Activated CD4-positive, alpha-beta memory T cell treated with anti-CD3 and anti-CD28 coated beads for 36 hours (primary cell): ENCODE measurements at regions not wholly inside any gene's neighbourhood (a gene's known extent, or its start where the extent isn't known, plus 50 kb on each side); places are given as distances from the start of the nearest gene placed in this dataset.

Experiments
- CTCF ChIA-PET: fragments of 350-600 bp; sonication (Branson Sonifier 250); formaldehyde crosslinking; loops from one replicate; lab custom pipeline; 2021; ENCODE audit warnings: antibody characterized with exemption, inconsistent platforms; lab: Charles Lee
- POLR2A ChIA-PET: fragments of 350-600 bp; sonication (Branson Sonifier 250); formaldehyde crosslinking; loops from one replicate; lab custom pipeline; 2021; ENCODE audit warnings: antibody characterized with exemption; lab: Charles Lee
- DNase-seq: peaks from one replicate; pipeline ENCODE4 v3.0.0-alpha.2; 2020
- H3K27ac Mint-ChIP-seq: one replicate; pipeline ENCODE4 v1.8.0; 2021; ENCODE audit warnings: mixed read lengths
- H3K27me3 Mint-ChIP-seq: one replicate; pipeline ENCODE4 v1.8.0; 2021; ENCODE audit warnings: mixed read lengths
- H3K36me3 Mint-ChIP-seq: one replicate; pipeline ENCODE4 v1.8.0; 2021; ENCODE audit warnings: mixed read lengths
- H3K4me1 Mint-ChIP-seq: one replicate; pipeline ENCODE4 v1.8.0; 2021; ENCODE audit warnings: low read depth, mixed read lengths
- H3K4me3 Mint-ChIP-seq: one replicate; pipeline ENCODE4 v1.8.0; 2021; ENCODE audit warnings: mild to moderate bottlenecking, mixed read lengths
- H3K9me3 Mint-ChIP-seq: one replicate; pipeline ENCODE4 v1.8.0; 2021; ENCODE audit warnings: mixed read lengths
- intact Hi-C: fragments of 100-400 bp; cut with micrococcal nuclease; formaldehyde crosslinking; loops from one replicate; pipeline ENCODE4 v1.15.1; 2023

- H3K4me3 Mint-ChIP-seq = no peak overlapping the region
- no peaks in the 10 kb centered on the region for H3K36me3 Mint-ChIP-seq
- DNase-seq = no peak
- intact Hi-C loops = no loop called here
- CTCF ChIA-PET = no interaction called here
- no peak overlapping the region for H3K27ac Mint-ChIP-seq
- POLR2A ChIA-PET = no interaction called here
- H3K27me3 Mint-ChIP-seq = no peaks in the 10 kb centered on the region
- H3K9me3 Mint-ChIP-seq = peaks cover 5% of the 10 kb centered on the region
- no peaks in the 10 kb centered on the region for H3K4me1 Mint-ChIP-seq
These were observed 1351.6 kb upstream of the NRXN1 start for GRCh38 chr2:52383541-52383940.

GRCh38 chr2:52369178-52369577 lies 1337.2 kb upstream of the NRXN1 start:
- H3K27ac Mint-ChIP-seq = no peak overlapping the region
- CTCF ChIA-PET = no interaction called here
- no peaks in the 10 kb centered on the region for H3K36me3 Mint-ChIP-seq
- DNase-seq = no peak
- H3K9me3 Mint-ChIP-seq = peaks cover 6% of the 10 kb centered on the region
- no peaks in the 10 kb centered on the region for H3K27me3 Mint-ChIP-seq
- intact Hi-C loops = no loop called here
- H3K4me1 Mint-ChIP-seq = no peaks in the 10 kb centered on the region
- POLR2A ChIA-PET = no interaction called here
- H3K4me3 Mint-ChIP-seq = no peak overlapping the region

- Mint-ChIP-seq H3K27ac (no peak overlapping the region), H3K27me3 (no peaks in the 10 kb centered on the region), H3K4me1 (no peaks in the 10 kb centered on the region), H3K36me3 (no peaks in the 10 kb centered on the region), H3K9me3 (peaks cover 11% of the 10 kb centered on the region), H3K4me3 (no peak overlapping the region)
- ChIA-PET POLR2A (no interaction called here), CTCF (no interaction called here)
- DNase-seq = no peak
- intact Hi-C loops = no loop called here
These were observed 1336.2 kb upstream of the NRXN1 start for GRCh38 chr2:52368141-52368540.

- DNase-seq = no peak
- Mint-ChIP-seq H3K27me3 (no peaks in the 10 kb centered on the region), H3K4me3 (no peak overlapping the region), H3K4me1 (no peaks in the 10 kb centered on the region), H3K36me3 (no peaks in the 10 kb centered on the region), H3K9me3 (peaks cover 5% of the 10 kb centered on the region), H3K27ac (no peak overlapping the region)
- ChIA-PET CTCF (no interaction called here), POLR2A (no interaction called here)
- intact Hi-C loops = no loop called here
These were observed 1334.0 kb upstream of the NRXN1 start for GRCh38 chr2:52365946-52366345.

- H3K4me3 Mint-ChIP-seq = no peak overlapping the region
- H3K27ac Mint-ChIP-seq = no peak overlapping the region
- H3K4me1 Mint-ChIP-seq = no peaks in the 10 kb centered on the region
- ChIA-PET CTCF (no interaction called here), POLR2A (no interaction called here)
- intact Hi-C loops = no loop called here
- no peaks in the 10 kb centered on the region for H3K27me3 Mint-ChIP-seq
- DNase-seq = no peak
- peaks cover 13% of the 10 kb centered on the region for H3K9me3 Mint-ChIP-seq
- H3K36me3 Mint-ChIP-seq = no peaks in the 10 kb centered on the region
These were observed 1324.6 kb upstream of the NRXN1 start for GRCh38 chr2:52356556-52356955.

GRCh38 chr2:52347292-52347691 lies 1315.4 kb upstream of the NRXN1 start:
- POLR2A ChIA-PET = no interaction called here
- Mint-ChIP-seq H3K36me3 (no peaks in the 10 kb centered on the region), H3K27ac (no peak overlapping the region), H3K9me3 (peaks cover 5% of the 10 kb centered on the region), H3K4me1 (no peaks in the 10 kb centered on the region), H3K27me3 (no peaks in the 10 kb centered on the region), H3K4me3 (no peak overlapping the region)
- CTCF ChIA-PET = no interaction called here
- intact Hi-C loops = no loop called here
- no peak for DNase-seq

- POLR2A ChIA-PET = no interaction called here
- H3K9me3 Mint-ChIP-seq = peaks cover 5% of the 10 kb centered on the region
- H3K4me3 Mint-ChIP-seq = no peak overlapping the region
- no peaks in the 10 kb centered on the region for H3K27me3 Mint-ChIP-seq
- H3K27ac Mint-ChIP-seq = no peak overlapping the region
- no peak for DNase-seq
- H3K4me1 Mint-ChIP-seq = no peaks in the 10 kb centered on the region
- CTCF ChIA-PET = no interaction called here
- H3K36me3 Mint-ChIP-seq = no peaks in the 10 kb centered on the region
- intact Hi-C loops = no loop called here
These were observed 1313.7 kb upstream of the NRXN1 start for GRCh38 chr2:52345676-52346075.

- CTCF ChIA-PET = no interaction called here
- DNase-seq = no peak
- Mint-ChIP-seq H3K27ac (no peak overlapping the region), H3K4me3 (no peak overlapping the region), H3K27me3 (no peaks in the 10 kb centered on the region), H3K9me3 (peaks cover 5% of the 10 kb centered on the region), H3K36me3 (no peaks in the 10 kb centered on the region), H3K4me1 (no peaks in the 10 kb centered on the region)
- POLR2A ChIA-PET = no interaction called here
- intact Hi-C loops = no loop called here
These were observed 1313.2 kb upstream of the NRXN1 start for GRCh38 chr2:52345082-52345481.

- intact Hi-C loops = no loop called here
- no peaks in the 10 kb centered on the region for H3K36me3 Mint-ChIP-seq
- ChIA-PET CTCF (no interaction called here), POLR2A (no interaction called here)
- peaks cover 3% of the 10 kb centered on the region for H3K9me3 Mint-ChIP-seq
- no peak overlapping the region for H3K27ac Mint-ChIP-seq
- no peaks in the 10 kb centered on the region for H3K4me1 Mint-ChIP-seq
- no peak for DNase-seq
- no peaks in the 10 kb centered on the region for H3K27me3 Mint-ChIP-seq
- H3K4me3 Mint-ChIP-seq = no peak overlapping the region
These were observed 1311.9 kb upstream of the NRXN1 start for GRCh38 chr2:52343706-52344266.

GRCh38 chr2:52343010-52343409 lies 1311.1 kb upstream of the NRXN1 start:
- ChIA-PET POLR2A (no interaction called here), CTCF (no interaction called here)
- Mint-ChIP-seq H3K27ac (no peak overlapping the region), H3K4me3 (no peak overlapping the region), H3K36me3 (no peaks in the 10 kb centered on the region), H3K27me3 (no peaks in the 10 kb centered on the region), H3K9me3 (peaks cover 4% of the 10 kb centered on the region), H3K4me1 (no peaks in the 10 kb centered on the region)
- intact Hi-C loops = no loop called here
- DNase-seq = no peak

- DNase-seq = no peak
- Mint-ChIP-seq H3K9me3 (peaks cover 4% of the 10 kb centered on the region), H3K36me3 (no peaks in the 10 kb centered on the region), H3K4me3 (no peak overlapping the region), H3K27ac (no peak overlapping the region), H3K4me1 (no peaks in the 10 kb centered on the region), H3K27me3 (no peaks in the 10 kb centered on the region)
- ChIA-PET CTCF (no interaction called here), POLR2A (no interaction called here)
- intact Hi-C loops = no loop called here
These were observed 1310.5 kb upstream of the NRXN1 start for GRCh38 chr2:52342458-52342857.

- Mint-ChIP-seq H3K4me1 (no peaks in the 10 kb centered on the region), H3K27ac (no peak overlapping the region), H3K27me3 (no peaks in the 10 kb centered on the region), H3K9me3 (peaks cover 4% of the 10 kb centered on the region), H3K36me3 (no peaks in the 10 kb centered on the region), H3K4me3 (no peak overlapping the region)
- no peak for DNase-seq
- intact Hi-C loops = no loop called here
- ChIA-PET CTCF (no interaction called here), POLR2A (no interaction called here)
These were observed 1309.8 kb upstream of the NRXN1 start for GRCh38 chr2:52341732-52342131.

- ChIA-PET CTCF (no interaction called here), POLR2A (no interaction called here)
- Mint-ChIP-seq H3K27ac (no peak overlapping the region), H3K4me3 (no peak overlapping the region), H3K27me3 (no peaks in the 10 kb centered on the region), H3K36me3 (no peaks in the 10 kb centered on the region), H3K4me1 (no peaks in the 10 kb centered on the region), H3K9me3 (peaks cover 4% of the 10 kb centered on the region)
- DNase-seq = no peak
- intact Hi-C loops = no loop called here
These were observed 1308.2 kb upstream of the NRXN1 start for GRCh38 chr2:52340171-52340570.
